T-helper 2 cell treated with Interferon-gamma antibody and Interleukin-4, amounts not matched to agents 100 ng/mL and 5 ng/mL, for 36 hours (primary cell): ENCODE measurements at regions not wholly inside any gene's neighbourhood (a gene's known extent, or its start where the extent isn't known, plus 50 kb on each side); places are given as distances from the start of the nearest gene placed in this dataset.
"Not testable (repeated sequence)": the region's sequence is repeated elsewhere in the genome, so short reads cannot be mapped to it uniquely, and the experiment has no call there.

Experiments used
- intact Hi-C: fragments of 100-400 bp; cut with micrococcal nuclease; formaldehyde crosslinking; loops from one replicate; pipeline ENCODE4 v1.15.1; 2023

GRCh38 chr20:11698124-11698523 lies 219.6 kb upstream of the BTBD3 start:
- intact Hi-C loops, result no loop called here

DNA sequence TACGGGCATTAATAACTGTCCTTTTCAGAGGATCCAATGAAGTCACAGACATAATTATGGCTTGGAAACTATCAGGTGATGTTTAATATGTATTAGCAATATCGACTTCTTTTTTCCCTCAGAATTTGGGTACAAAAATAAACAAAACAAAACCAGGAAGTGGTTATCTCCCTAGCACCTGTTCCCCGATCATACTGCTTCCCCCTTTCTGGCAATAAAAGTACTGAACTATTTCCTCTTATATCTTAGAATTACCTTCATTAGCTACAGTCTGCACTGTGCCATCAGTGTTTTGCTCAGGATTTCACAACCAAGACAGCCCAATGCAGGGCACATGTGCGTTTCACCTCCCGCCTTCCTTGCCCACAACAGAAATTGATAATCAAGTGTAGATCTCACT lies 216.9 kb upstream of the BTBD3 start:
- intact Hi-C loops, result no loop called here

DNA sequence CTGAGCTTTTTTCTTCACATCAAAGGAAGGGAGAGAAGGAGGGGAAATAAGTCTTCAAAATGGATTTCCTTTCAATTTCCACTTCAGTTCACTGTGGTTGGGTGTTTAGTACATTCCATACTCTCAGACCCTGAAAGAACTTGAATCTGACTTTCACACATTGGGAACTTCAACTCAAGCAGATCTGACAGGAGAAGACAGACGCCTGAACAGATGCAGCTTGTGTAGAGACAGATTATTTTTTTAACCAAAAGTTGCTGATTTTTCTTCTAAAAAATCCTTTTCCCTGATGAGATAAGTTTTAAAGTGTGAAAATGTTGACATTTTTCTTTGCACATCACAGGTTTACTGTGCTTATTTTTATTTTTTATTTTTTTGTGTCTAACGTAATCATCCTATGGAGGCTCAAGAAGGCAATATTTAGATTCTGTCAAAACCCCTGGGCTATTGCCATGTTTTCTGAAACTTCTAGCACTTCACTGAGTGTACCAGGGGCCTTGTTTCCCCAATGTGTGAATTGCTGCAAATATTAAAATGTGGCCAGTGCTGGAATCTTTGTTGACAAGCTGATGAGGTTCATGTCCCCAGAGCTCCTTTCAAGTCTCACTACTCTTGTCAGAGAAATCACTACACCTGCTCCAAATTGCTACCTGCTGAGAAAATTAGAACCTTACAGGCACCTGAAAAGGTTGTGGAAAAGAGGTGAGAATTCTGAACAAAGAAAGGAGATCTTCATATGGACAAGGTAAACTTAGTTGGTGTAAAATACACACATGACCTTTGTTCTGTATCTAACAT lies 214.8 kb upstream of the BTBD3 start:
- intact Hi-C loops, result no loop called here

GRCh38 chr20:11705512-11705911 lies 212.2 kb upstream of the BTBD3 start:
- intact Hi-C loops, result no loop called here

DNA sequence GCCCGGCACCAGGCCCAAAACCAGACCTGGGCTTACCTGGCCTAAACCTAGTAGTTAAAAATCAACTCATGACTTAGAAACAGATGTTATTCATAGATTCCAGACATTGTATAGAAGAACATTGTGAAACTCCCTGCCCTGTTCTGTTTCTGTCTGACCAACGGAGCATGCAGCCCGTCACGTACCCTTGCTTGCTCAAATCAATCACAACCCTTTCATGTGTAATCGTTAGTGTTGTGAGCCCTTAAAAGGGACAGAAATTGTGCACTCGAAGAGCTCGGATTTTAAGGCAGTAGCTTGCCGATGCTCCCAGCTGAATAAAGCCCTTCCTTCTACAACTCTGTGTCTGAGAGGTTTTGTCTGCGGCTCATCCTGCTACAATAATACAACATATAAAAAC lies 209.5 kb upstream of the BTBD3 start:
- intact Hi-C loops, result not testable (repeated sequence)

GRCh38 chr20:11711214-11711613 lies 206.5 kb upstream of the BTBD3 start:
- intact Hi-C loops, result no loop called here

GRCh38 chr20:11712639-11713160 lies 205.0 kb upstream of the BTBD3 start:
- intact Hi-C loops, result no loop called here

DNA sequence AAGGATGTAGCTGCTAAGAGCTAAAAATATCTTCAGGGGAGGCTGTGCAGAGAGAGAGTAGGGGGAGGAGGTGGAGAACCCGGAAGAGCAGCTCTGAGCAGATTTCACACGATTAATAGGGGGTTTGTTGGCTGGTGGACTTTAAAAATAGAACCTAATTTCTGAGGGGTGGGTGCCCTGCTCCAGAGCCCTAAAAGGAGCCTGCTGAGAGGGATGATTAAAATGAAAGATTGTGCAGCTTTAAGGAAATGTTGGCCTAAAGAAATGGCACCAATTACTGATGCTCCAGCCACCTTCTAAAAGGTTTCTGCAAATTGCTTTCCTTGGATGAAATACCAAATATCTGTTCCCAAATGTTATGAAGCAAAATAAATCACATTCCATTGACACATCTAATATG lies 202.8 kb upstream of the BTBD3 start:
- intact Hi-C loops, result no loop called here

- intact Hi-C loops, result no loop called here
These were observed 201.3 kb upstream of the BTBD3 start for GRCh38 chr20:11716239-11716944.

GRCh38 chr20:11716945-11717248 lies 200.8 kb upstream of the BTBD3 start:
- intact Hi-C loops, result no loop called here

- intact Hi-C loops, result no loop called here
These were observed 200.1 kb upstream of the BTBD3 start for GRCh38 chr20:11717562-11717961.

- intact Hi-C loops, result no loop called here
These were observed 199.1 kb upstream of the BTBD3 start for GRCh38 chr20:11718474-11719094.

DNA sequence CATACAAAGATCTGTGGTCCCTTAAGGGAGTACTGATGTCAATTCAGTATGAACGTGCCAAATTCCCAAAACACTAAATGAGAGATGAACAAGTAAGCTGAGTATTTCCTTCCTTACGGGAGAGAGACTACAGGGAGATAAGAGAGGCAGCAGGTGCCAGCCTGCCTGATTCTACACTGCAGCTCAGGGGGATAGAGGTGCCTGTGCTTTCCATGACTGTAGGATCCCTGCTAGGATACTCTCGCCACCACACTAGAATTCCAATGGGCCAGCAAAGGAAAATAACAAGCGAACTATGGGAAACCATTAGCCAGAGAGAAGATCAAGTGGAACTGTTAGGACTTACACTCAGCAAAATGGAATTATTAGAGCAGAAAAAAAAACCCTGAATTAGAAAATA lies 198.5 kb upstream of the BTBD3 start:
- intact Hi-C loops, result no loop called here

DNA sequence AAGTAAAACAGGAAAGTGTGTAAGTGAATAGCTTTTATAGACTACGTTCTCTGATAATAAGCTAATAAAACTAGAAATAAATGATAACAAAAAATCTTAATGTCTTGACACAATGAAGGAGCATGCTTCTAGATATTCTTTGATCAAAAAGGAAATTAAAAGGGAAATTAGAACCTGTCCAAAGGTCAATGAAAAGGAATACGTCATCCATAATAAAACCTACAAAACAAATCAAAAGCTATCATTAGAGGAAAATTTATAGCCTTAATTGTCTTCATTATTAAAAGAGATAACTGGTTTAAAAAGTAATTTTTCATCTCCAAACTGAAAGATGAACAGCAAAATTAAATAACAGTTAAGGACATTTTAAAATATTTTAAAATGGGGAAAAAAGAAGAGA lies 196.3 kb upstream of the BTBD3 start:
- intact Hi-C loops, result no loop called here

GRCh38 chr20:11724097-11724496 lies 193.6 kb upstream of the BTBD3 start:
- intact Hi-C loops, result no loop called here

DNA sequence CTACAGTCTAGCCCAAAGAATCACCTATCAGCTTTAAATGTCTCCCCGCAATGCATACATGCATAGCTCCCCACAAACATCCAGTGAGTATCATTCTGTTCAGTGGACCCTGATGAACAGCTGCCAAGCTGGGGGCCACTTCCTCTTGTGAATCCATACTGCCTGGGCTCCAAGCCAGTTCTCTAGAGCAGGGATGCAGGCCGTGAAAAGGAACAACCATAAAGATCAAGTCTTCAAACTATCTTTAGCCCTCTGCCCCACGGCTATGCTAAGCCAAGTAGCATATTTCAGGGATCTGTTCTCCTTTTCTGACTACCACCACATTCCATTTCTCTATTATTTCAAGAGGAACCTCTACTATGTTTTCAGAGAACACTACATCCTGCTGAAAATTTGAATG lies 191.7 kb upstream of the BTBD3 start:
- intact Hi-C loops, result no loop called here

DNA sequence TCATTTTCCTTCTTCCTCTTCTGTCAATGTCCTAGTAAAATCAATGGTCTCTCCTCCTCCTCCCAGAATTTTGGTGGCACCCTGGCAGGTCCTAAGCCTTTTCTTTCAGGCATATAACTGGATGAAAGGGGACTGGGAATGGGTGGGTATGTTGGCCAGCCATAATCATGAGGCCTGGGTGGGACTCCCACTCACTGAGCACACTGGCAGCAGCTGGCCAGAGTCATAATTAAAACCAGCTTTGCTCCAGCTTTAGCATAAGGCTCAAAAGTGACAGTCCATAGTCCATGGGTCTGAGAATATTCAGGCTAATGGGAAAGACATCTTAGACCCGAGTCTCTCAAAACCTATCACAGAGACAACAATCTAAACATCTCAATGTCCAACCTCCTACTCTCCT lies 190.0 kb upstream of the BTBD3 start:
- intact Hi-C loops, result no loop called here

GRCh38 chr20:11728937-11729336 lies 188.8 kb upstream of the BTBD3 start:
- intact Hi-C loops, result no loop called here

DNA sequence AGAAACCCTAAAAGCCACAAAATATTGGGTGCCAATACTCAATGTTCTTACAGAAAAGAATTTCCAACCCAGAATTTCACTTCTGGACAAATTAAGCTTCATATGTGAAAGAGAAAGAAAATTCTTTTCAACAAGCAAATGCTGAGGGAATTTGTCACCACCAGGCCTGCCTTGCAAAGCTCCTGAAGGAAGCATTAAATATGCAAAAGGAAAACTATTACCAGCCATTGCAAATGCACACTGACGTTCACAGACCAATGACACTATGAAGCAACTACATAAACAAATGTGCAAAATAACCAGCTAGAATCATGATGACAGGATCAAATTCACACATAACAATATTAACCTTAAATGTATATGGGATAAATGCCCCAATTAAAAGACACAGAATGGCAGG lies 187.9 kb upstream of the BTBD3 start:
- intact Hi-C loops, result no loop called here

- intact Hi-C loops, result no loop called here
These were observed 183.3 kb upstream of the BTBD3 start for GRCh38 chr20:11734431-11734830.

DNA sequence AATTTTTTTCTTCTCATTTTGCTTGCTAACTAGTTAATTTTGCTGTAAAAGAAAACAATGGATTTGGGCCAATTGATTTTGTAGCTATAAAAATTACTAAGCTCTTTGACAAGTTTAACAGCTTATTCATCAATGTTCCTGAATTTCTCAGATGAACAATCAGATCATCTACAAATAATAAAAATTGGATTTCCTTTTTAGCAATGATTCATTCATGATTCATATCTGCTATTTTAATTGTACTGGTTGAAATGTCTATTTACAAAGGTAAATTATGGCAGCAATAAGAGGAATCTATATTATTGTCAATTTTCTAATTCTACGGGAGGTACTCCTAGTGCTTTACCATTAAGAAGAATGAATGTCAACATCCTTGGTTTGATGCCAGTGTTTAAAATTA lies 178.8 kb upstream of the BTBD3 start:
- intact Hi-C loops, result no loop called here

DNA sequence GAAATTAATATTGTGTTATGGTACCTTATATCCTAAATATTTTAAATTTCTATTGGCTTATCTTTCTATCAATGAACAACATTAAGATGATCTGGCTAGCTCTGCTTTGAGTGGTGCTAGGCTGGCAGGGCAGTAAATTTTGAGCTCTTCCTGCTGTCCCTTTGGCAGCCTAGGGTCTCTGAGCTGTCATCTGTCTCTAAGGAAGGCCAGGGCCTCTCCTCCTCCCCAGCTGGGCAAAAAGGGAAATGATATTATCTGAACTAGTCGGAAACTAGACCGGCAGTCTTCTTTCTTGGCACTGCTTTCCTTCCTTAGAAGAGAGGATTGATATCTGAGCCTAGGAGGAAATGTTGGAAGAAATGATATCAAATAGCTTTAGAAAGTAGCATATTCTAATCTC lies 176.7 kb upstream of the BTBD3 start:
- intact Hi-C loops, result no loop called here

DNA sequence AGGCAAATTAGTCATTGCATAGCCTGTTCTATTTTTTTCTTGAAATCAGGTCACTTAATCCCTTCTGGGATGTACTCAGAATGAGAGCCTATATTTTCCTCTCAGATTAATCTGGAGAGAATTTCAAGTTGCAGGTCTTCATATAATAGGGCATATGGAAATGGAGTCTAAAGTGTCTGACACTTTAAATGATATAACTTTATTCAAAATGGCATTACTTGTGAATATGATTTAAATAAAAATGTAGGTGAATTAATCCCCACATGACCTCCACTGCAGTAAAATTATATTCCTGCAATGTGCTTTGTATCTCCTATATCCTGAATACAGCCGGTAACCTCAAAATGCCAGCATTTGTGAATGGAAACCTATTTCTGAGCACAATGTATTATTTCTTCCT lies 172.5 kb upstream of the BTBD3 start:
- intact Hi-C loops, result no loop called here
